ENCODE measurements at regions not wholly inside any gene's neighbourhood (a gene's known extent, or its start where the extent isn't known, plus 50 kb on each side); places are given as distances from the start of the nearest gene placed in this dataset.

DNA sequence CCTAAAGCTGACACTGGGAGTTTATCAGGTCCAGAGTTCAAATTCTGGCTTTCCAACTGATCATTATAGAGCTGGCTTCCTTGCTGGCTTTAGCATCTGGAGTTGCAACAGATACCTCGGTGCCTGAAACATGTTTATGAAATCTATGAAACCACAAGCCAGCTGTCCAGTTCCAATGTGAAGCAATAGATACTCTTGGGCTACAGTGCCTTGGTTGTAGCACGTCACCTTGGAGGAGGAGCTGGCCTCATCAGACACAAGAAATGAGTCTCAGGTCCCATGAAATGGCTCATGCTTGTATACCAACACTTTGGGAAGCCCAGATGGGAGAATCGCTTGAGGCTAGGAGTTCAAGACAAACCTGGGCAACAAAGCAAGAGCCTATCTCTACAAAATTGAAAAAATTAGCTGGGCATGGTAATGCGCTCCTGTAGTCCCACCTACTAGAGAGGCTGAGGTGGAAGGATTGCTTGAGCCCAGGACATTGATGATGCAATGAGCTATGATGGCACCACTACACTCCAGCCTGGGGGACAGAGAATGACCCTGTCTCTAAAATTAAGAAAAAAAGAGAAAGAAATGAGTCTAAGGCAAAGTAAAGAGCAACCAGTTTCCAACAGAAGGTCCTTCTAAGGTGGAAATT lies 132.5 kb upstream of the ZNF648 start:
- H3K4me1 Mint-ChIP-seq (ENCODE audit: low read depth, unreplicated experiment), result peaks cover 9% of the 10 kb centered on the region
- no TSS peak for BruUV-seq (replicated peaks)
- CTCF ChIA-PET, result no interaction called here
- no peaks in the 10 kb centered on the region for H3K27me3 Mint-ChIP-seq (ENCODE audit: unreplicated experiment)
- H3K9me3 Mint-ChIP-seq (ENCODE audit: low read depth, unreplicated experiment), result no peaks in the 10 kb centered on the region
- H3K36me3 Mint-ChIP-seq (ENCODE audit: insufficient read depth, unreplicated experiment), result no peaks in the 10 kb centered on the region
- no peak for DNase-seq
- H3K27ac Mint-ChIP-seq (ENCODE audit: unreplicated experiment), result no peak overlapping the region
- H3K4me3 Mint-ChIP-seq (ENCODE audit: low read depth, unreplicated experiment), result no peak overlapping the region
- no peak for TF ChIP-seq CTCF (IDR thresholded peaks at IDR 0.05; ENCODE audit: unreplicated experiment)
- intact Hi-C loops (cut with micrococcal nuclease; ENCODE audit: unreplicated experiment), result no loop called here

GRCh38 chr1:182192966-182193365 lies 131.5 kb upstream of the ZNF648 start:
- H3K4me3 Mint-ChIP-seq (ENCODE audit: low read depth, unreplicated experiment), result no peak overlapping the region
- H3K27me3 Mint-ChIP-seq (ENCODE audit: unreplicated experiment), result no peaks in the 10 kb centered on the region
- intact Hi-C loops (cut with micrococcal nuclease; ENCODE audit: unreplicated experiment), result no loop called here
- CTCF ChIA-PET, result no interaction called here
- H3K36me3 Mint-ChIP-seq (ENCODE audit: insufficient read depth, unreplicated experiment), result no peaks in the 10 kb centered on the region
- no peak for DNase-seq
- TF ChIP-seq CTCF (IDR thresholded peaks at IDR 0.05; ENCODE audit: unreplicated experiment), result no peak
- no peaks in the 10 kb centered on the region for H3K9me3 Mint-ChIP-seq (ENCODE audit: low read depth, unreplicated experiment)
- no TSS peak for BruUV-seq (replicated peaks)
- no peak overlapping the region for H3K27ac Mint-ChIP-seq (ENCODE audit: unreplicated experiment)
- H3K4me1 Mint-ChIP-seq (ENCODE audit: low read depth, unreplicated experiment), result peaks cover under 1% of the 10 kb centered on the region

- CTCF ChIA-PET, result interaction anchor here (0.6 kb wide), 1 partner anchor 10 kb away, joined by 3 read pairs; no protein-coding TSS in a partner anchor
- Mint-ChIP-seq H3K27me3 (ENCODE audit: unreplicated experiment) (no peaks in the 10 kb centered on the region), H3K9me3 (ENCODE audit: low read depth, unreplicated experiment) (no peaks in the 10 kb centered on the region), H3K4me1 (ENCODE audit: low read depth, unreplicated experiment) (no peaks in the 10 kb centered on the region), H3K4me3 (ENCODE audit: low read depth, unreplicated experiment) (no peak overlapping the region), H3K27ac (ENCODE audit: unreplicated experiment) (no peak overlapping the region), H3K36me3 (ENCODE audit: insufficient read depth, unreplicated experiment) (no peaks in the 10 kb centered on the region)
- DNase-seq, result no peak
- BruUV-seq (replicated peaks), result no TSS peak
- TF ChIP-seq CTCF (IDR thresholded peaks at IDR 0.05; ENCODE audit: unreplicated experiment), result no peak
- intact Hi-C loops (cut with micrococcal nuclease; ENCODE audit: unreplicated experiment), result no loop called here
Observed at GRCh38 chr1:182192215-182192614, 130.7 kb upstream of the ZNF648 start.

DNA sequence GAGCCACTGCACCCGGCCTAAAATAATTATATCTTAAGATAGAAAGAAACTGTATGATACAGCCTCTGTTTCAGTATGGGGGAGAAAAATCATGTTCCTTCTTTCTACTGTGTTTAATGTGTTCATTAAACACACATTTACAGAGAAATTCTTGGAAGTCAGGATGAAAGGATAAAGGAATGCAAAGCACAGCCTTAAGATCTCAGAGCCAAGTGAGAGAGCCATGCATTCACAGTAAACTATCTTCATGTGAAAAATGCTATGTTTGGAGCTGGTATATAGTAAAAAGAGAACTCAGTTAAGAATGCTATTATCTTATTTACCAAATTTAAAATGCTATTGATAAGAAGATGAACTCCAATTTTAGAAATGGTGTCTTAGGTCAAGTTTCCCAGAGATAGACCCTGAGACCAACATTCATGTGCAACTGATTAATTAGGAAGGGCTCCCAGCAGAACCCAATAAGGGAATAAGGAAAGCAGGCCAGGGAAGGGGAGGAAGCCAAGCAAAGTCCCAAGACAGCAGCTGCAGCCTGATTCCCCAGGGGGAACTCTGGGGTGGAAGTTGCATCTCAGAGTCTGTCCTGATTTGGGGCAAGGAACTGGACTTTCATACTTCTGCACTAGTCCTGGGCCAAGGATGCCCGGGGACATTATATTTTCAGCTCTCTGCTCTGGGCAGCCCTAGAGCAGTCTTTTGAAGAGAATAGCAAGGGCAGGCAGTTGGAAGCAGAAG lies 130.0 kb upstream of the ZNF648 start:
- no peaks in the 10 kb centered on the region for H3K36me3 Mint-ChIP-seq (ENCODE audit: insufficient read depth, unreplicated experiment)
- H3K27me3 Mint-ChIP-seq (ENCODE audit: unreplicated experiment), result no peaks in the 10 kb centered on the region
- H3K4me1 Mint-ChIP-seq (ENCODE audit: low read depth, unreplicated experiment), result peaks cover 5% of the 10 kb centered on the region
- H3K9me3 Mint-ChIP-seq (ENCODE audit: low read depth, unreplicated experiment), result no peaks in the 10 kb centered on the region
- DNase-seq, result no peak
- intact Hi-C loops (cut with micrococcal nuclease; ENCODE audit: unreplicated experiment), result no loop called here
- BruUV-seq (replicated peaks), result no TSS peak
- CTCF ChIA-PET, result interaction anchor here (0.6 kb wide), 1 partner anchor 10 kb away, joined by 3 read pairs; no protein-coding TSS in a partner anchor
- H3K27ac Mint-ChIP-seq (ENCODE audit: unreplicated experiment), result no peak overlapping the region
- no peak for TF ChIP-seq CTCF (IDR thresholded peaks at IDR 0.05; ENCODE audit: unreplicated experiment)
- H3K4me3 Mint-ChIP-seq (ENCODE audit: low read depth, unreplicated experiment), result no peak overlapping the region

All from Calu3 (cell line).